DOHH2 (cell line): ENCODE measurements at regions not wholly inside any gene's neighbourhood (a gene's known extent, or its start where the extent isn't known, plus 50 kb on each side); places are given as distances from the start of the nearest gene placed in this dataset.

Experiments used
- EZH2phosphoT487 ChIP-seq: fragments of 200-600 bp; sonication (generic); IDR thresholded peaks from 2 replicates; pipeline ENCODE4 v1.6.1; 2017; ENCODE audit warnings: borderline replicate concordance, mild to moderate bottlenecking, antibody characterized with exemption, low read length, moderate library complexity, mixed read lengths
- TF ChIP-seq, protein P1 (sequence below): fragments of 200-600 bp; sonication (generic); IDR thresholded peaks from one replicate; pipeline ENCODE4 v1.5.1; 2014; ENCODE audit warnings: antibody characterized with exemption, mild to moderate bottlenecking, low read depth, low read length; ENCODE audit not compliant: poor library complexity, severe bottlenecking

DNA sequence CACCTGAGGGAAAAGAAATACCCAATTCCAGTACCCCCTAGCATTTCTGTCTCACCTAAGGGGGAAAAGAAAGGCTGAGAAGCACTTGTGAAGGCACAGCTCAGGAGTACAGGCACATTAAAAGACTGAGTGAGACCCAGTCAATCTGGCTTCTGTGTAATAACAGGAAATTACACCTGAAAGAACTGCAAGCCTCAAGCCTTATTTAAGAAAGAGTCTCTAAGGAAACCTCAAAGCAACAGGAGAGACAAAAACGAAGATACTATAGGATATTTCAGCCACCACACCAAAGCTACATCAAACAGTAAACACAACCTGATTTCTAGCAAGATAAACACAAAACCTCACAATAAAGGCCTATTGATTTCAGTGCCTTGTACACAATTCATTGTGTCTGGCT lies 69.6 kb upstream of the CDK1 start:
- TF ChIP-seq, protein P1, sequence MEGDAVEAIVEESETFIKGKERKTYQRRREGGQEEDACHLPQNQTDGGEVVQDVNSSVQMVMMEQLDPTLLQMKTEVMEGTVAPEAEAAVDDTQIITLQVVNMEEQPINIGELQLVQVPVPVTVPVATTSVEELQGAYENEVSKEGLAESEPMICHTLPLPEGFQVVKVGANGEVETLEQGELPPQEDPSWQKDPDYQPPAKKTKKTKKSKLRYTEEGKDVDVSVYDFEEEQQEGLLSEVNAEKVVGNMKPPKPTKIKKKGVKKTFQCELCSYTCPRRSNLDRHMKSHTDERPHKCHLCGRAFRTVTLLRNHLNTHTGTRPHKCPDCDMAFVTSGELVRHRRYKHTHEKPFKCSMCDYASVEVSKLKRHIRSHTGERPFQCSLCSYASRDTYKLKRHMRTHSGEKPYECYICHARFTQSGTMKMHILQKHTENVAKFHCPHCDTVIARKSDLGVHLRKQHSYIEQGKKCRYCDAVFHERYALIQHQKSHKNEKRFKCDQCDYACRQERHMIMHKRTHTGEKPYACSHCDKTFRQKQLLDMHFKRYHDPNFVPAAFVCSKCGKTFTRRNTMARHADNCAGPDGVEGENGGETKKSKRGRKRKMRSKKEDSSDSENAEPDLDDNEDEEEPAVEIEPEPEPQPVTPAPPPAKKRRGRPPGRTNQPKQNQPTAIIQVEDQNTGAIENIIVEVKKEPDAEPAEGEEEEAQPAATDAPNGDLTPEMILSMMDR: no peak
- TF ChIP-seq EZH2phosphoT487: no peak
